ENCODE measurements at regions not wholly inside any gene's neighbourhood (a gene's known extent, or its start where the extent isn't known, plus 50 kb on each side); places are given as distances from the start of the nearest gene placed in this dataset.

GRCh38 chr2:11104794-11105660, 50.2 kb upstream of the SLC66A3 start:
- peaks cover 36% of the 10 kb centered on the region for H3K4me1 Mint-ChIP-seq (ENCODE audit: low read depth)
- H3K36me3 Mint-ChIP-seq (ENCODE audit: low read depth), result peaks cover 6% of the 10 kb centered on the region
- H3K27ac Mint-ChIP-seq, result peak overlapping the region; percentile 17
- peaks cover 3% of the 10 kb centered on the region for H3K9me3 Mint-ChIP-seq
- peaks cover 41% of the 10 kb centered on the region for H3K27me3 Mint-ChIP-seq (ENCODE audit: low read depth)
- DNase-seq (ENCODE audit: low spot score), result no peak
- H3K4me3 Mint-ChIP-seq, result peak overlapping the region; percentile 67
